DMS153 (cell line): ENCODE measurements at regions not wholly inside any gene's neighbourhood (a gene's known extent, or its start where the extent isn't known, plus 50 kb on each side); places are given as distances from the start of the nearest gene placed in this dataset.
"Not testable (repeated sequence)": the region's sequence is repeated elsewhere in the genome, so short reads cannot be mapped to it uniquely, and the experiment has no call there.

Experiments used
- DNase-seq: peaks from one replicate; lab custom pipeline; 2025; lab: John Stamatoyannopoulos, UW

DNA sequence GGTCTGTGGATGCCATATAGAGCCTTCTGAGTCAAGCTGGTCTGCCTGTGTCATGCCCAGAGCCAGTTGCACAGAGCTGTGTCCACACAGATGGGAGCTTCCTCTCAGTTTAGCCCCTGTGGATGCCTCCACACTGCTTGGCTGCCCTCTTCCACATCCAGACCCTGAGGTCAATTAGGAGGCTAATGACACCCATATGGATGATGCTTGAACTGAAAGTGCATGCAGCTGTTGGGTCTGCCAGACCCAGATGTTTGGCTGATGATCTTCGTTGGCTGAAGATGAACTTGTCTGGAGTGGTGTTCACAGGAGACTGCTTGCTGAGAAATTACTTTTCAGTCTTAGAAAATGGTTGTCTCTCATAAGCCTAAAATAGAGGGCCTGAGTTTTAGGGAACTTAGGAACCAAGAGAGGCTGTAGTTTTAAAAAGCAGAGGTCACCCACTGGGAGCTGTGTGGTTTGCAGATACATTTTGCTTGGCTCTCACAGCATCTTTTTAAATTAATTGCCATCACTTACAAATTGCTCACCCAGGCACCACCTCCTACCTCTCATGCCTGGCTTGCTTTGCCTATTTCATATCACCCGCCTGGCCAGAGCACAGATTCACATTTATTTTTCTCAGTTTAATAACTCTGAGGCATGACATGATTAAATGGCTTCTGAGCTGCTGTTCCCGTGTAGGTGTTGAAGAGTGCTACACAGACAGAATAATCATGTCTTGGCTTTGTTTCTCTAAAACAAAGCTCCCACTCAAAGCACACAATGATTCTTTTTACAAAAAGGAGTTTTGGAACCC lies 176.1 kb downstream of the MINAR1 start:
- no peak for DNase-seq

DNA sequence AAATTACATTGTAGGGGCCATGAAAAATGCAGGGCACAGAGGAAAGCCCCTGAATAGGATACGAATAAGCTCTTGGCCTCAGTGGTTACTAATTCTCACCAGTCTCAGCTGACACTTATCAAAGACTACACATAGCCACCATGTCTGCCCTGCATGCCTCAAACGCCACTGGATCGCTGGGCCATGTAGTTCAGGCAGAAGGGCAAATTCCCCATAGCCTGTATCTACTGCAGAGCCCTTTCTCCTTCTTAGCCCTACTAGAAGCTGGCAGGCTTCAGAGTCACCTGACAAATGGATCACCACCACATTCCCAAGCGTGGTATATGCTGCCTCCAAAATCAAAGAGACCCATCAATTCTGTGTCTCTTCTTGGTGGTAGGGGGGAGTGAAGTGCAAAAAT lies 177.4 kb downstream of the MINAR1 start:
- no peak for DNase-seq

DNA sequence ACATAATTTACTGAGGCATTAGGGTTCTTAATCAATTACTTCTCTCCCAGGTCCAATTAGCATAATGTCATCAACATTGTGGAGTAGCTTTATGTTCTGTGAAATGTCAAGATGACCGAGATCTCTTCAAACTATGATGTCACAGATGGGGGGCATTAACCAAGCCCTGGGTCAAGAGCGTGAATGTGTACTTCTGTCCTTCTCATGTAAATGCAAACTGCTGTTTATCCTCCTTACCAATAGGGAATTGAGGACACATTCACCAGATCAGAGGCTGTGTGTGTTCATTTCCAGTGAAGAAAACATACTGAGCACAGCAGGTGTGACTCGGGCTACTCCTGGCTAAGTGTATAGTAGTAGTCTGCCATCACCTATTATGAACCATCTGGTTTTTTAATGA lies 177.9 kb downstream of the MINAR1 start:
- no peak for DNase-seq

DNA sequence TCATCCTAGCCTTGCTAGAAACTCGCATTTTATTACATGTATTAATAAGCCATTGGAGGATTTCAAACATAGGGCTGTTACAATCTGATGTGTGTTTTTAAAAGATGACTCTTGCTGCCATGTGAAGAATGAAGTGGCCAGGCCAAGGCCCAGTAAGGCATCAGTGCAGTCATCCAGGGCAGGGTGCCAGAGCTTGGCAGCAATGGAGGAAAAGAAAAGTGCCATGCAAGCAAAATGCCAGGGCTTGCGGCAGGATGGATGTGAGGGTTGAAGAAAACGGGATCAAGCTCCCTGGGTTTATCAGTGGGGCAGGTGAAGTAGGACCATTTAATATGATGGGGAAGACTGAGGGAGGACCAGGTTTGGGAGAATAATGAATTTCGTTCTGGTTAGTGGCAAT lies 183.6 kb downstream of the MINAR1 start:
- DNase-seq: no peak

DNA sequence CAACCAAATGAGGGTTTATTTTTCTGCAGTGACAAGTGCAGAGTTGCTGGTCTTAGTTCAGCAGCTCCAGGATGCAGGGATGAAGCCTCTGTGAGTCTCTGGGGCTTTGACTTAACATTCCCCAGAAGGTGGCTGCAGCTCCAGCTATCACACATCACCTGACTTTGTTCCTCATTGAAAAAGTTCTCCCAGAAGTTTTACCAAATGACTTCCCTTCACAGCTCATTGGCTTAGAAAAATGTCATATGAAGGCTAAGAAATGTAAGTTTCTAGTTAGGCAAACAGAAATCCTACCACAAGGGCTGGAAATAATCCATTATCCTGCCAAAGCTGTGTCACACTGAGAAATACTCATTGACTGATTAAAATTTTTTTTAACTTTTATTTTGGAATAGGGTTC lies 184.9 kb downstream of the MINAR1 start:
- DNase-seq: no peak

DNA sequence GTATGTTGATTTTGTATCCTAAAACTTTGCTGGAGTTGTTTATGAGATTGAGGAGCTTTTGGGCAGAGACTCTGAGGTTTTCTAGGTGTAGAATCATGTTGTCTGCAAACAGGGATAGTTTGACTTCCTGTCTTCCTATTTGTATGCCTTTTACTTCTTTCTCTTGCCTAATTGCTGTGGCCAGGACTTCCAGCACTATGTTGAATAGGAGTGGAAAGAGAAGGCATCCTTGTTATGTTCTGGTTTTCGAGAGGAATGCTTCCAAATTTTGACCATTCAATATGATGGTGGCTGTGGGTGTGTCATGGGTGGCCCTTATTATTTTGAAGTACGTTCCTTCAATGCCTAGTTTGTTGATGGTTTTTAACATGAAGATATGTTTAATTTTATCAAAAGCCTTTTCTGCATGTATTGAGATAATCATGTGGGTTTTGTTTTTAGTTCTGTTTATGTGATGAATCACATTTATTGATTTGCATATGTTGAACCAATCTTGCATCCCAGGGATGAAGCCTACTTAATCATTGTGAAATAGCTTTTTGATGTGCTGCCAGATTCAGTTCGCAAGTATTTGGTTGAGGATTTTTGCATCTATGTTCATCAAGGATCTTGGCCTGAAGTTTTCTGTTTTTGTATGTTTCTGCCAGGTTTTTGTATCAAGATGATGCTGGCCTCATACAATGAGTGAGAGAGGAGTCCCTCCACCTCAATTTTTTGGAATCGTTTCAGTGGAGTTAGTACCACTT lies 188.1 kb downstream of the MINAR1 start:
- DNase-seq: no peak

DNA sequence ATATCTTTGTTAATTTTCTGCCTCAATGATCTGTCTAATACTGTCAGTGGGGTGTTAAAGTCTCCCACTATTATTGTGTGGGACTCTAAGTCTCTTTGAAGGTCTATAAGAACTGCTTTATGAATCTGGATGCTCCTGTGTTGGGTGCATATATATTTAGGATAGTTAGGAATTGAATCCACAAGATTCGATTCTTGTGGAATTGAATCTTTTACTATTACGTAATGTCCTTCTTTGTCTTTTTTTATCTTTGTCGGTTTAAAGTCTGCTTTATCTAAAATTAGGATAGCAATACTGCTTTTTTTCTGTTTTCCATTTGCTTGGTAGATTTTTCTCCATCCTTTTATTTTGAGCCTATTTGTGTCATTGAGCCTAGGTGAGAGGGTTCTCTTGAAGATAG lies 189.7 kb downstream of the MINAR1 start:
- not testable (repeated sequence) for DNase-seq

DNA sequence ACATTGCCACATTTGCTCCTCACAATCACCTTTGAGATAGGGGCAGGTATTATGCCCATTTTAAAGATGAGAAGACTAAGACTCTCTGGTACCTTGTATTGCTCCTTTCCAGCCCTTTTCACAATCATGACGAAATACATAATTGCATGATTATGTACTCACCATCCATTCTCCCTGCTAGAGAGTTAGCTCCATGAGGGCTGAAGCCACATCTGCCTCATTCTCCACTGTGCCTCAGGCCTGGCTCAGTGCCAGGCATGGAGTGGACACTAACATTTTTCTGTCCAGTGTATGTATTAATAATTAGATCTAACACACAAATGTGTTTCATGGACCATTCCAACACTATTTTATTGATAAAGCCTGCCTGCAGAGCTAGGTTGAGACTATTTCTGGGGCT lies 191.4 kb downstream of the MINAR1 start:
- no peak for DNase-seq

DNA sequence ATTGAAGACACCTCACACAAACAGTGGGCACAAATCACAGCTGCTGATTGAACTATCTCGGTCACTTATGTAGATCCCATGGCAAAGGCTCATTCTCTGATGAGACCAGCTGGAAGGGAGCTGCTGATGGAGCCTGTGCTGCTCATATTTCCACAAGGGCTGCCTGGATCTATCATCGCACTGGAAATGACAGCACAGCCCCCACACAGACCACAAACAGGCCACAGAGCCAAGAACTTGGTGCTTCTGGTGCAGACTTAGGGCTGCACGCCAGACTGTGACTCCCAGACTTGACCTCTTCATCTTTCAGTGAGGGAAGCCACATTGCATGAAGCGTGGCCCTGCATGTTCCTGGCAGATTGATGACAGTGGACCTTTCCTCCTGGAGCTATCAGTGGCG lies 197.6 kb downstream of the MINAR1 start:
- DNase-seq: no peak

DNA sequence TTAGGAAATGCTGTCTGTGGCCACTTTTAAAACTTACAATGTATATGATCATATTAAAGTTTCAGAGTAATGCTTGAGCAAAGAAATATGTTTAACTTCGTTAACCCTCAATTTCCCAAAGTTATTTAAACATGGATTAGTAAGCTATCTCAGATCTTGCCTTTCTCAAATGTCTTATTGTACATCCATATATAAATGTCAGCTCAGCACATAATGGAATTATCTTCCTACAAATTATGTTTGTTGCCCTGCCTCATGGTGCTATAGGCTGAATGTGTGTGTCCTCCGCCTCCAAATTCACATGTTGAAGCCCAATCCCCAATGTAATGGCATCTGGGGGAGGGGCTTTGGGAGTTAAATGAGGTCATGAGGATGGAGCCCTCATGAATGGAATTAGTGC lies 200.3 kb downstream of the MINAR1 start:
- DNase-seq: no peak

DNA sequence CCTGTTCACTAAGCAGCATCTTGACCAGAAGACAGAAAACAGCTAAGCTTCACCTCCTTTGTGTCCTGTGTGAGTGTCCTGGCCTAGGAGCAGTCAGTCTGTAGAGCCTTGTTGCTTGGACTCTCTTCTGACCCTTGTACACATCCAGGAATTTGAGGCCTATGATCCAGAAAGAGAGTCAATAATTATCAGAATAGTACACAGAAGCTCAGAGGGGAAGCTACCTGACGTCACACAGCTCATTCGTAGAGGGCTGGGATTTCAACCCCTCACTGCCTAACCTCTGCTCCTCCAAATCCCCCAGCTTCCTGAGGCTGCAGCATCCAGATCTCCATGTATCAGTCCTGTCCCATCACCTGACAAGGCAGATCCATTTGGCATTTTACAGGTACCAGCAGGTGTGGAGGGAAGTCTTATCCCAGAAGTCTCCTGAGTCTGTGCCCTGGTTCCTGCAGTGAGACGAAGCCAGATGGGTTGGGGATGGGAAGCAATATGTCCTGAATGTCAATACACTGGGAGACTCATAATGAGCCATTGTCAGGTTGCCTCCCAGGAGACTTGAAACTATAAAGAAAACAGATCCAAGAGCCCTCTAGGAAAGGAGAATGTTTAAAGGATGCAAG lies 203.1 kb downstream of the MINAR1 start:
- no peak for DNase-seq

DNA sequence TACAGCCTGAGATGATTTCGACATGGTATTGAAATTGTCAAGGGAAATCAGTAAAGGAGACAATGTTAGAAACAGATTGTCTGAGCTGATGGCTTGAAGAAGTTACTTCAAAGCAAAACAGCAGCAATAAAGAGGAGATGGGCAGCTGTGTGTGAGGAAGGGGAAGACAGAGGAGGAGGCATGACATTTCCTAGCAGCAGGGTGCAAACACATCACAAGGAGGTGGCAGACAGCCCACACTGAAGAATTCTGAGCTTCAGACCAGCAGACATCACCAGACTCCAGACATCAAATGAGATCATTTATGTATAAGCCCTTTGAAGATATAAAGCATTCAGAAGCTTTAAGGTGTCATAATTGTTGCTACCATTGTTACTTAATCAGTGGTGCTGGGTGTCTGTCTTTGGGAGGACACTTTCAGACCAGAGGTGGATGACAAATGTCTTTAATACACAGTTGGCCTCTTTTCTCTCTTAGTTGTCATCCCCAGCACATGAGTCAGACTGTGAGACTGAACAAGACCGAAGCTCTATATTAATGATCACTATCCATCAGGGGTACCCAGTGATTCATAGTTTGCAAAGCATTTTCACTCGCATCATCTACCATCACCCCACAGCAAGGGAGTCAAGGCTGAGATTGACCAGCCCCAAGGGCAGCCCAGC lies 203.9 kb downstream of the MINAR1 start:
- no peak for DNase-seq

DNA sequence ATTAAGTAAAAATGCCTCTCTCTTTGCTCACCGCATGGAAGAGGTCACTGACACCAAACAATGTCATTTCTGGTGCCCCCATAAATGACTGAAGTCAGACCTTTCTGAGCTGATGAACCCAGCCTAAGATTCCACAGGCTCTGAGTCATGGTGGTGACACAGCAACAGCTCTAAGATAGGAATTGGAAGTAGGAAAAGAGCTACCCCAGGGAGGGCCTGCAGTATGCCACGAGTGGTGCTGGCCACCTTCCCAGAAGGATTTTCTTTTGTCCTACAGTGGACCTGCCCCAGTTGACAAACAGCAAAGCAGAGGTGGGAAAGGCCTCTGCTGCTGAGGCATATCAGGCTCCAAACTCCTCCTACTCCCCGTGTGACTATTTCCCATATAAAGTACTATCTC lies 208.1 kb downstream of the MINAR1 start:
- no peak for DNase-seq

DNA sequence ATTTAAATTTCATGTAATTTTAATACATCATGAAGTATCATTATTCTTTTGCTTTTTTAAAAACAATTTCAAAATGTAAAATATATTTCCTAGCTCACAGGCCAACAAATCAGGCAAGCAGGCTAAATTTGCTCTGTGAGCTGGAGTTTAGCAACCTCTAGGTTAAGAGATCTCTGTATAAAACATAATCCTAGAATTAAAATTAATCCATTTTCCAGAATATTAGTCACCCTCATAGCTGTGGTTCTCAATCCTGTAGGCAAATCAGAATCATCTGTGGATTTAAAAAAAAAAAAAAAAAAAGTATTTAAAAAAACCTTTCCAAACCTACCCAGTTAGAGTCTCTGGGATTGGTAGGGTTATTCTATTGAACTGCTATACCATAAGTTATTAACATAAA lies 209.7 kb downstream of the MINAR1 start:
- no peak for DNase-seq

DNA sequence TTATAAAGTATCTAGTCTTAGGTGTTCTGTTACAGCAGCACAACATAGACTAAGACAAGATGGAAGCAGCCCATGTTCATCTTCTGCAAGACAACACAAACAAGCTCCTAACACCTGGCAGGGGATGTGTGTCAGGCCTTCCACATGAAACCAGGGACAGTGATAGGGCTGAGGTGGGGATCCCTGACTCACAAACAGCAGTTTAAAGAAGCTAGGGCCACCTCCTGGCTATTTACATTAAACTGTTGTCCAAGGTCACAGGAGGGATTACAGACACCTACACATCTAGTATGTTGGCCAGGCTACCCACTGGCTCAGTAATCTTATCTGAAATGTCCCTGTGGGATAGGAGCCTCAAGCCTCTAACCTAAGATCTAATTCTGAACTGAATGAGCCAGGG lies 211.3 kb downstream of the MINAR1 start:
- no peak for DNase-seq

DNA sequence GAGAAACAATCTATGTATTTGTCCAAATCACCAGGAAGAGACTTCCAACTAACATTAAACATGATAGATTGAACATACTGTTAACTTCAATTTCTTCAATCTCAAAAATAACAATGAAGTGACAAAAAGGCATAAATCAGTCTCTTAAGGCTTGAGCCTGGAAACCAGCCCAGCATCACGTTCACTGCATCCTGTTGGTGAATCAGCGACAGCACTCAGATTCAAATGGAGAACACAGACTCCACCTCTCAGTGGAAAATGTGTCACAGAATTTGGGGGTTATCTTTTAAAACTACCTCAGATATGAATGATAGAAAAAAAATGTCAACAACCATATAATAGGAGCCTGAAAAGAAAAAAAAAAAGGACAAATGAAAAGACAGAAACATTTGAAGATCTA lies 212.0 kb downstream of the MINAR1 start:
- DNase-seq: no peak

DNA sequence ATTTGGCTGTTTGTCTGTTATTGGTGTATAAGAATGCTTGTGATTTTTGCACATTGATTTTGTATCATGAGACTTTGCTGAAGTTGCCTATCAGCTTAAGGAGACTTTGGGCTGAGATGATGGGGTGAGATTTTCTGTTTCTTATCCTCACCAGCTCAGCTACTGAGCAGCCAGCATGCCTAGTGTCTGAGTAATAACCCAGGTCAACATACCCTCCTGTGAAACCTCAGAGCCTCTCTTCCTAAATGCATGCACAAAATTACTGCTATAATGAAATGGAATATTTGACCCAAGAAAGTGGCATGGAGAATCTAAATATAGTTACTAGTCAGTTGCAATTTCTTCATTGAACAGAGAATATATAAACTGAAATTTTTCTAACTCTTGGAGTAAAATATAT lies 220.8 kb downstream of the MINAR1 start:
- DNase-seq: not testable (repeated sequence)

DNA sequence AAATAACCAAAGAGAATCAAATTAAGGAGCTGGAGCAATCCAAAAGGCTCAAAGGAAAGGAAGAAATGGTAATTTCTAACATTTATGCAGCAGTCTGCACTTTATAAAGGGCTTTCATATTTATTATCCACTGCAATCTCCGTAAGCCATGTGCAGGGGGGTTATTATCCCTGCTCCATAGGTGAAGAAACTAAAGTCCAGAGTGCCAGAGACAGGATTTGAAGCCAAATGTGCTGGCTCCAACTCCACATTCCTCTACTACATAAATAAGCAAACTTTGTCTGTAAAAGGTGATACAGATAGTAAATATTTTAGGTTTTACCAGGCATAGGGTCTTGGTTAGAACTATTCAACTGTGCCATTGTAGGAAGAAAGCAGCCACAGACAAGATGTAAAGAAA lies 221.4 kb downstream of the MINAR1 start:
- DNase-seq: no peak

DNA sequence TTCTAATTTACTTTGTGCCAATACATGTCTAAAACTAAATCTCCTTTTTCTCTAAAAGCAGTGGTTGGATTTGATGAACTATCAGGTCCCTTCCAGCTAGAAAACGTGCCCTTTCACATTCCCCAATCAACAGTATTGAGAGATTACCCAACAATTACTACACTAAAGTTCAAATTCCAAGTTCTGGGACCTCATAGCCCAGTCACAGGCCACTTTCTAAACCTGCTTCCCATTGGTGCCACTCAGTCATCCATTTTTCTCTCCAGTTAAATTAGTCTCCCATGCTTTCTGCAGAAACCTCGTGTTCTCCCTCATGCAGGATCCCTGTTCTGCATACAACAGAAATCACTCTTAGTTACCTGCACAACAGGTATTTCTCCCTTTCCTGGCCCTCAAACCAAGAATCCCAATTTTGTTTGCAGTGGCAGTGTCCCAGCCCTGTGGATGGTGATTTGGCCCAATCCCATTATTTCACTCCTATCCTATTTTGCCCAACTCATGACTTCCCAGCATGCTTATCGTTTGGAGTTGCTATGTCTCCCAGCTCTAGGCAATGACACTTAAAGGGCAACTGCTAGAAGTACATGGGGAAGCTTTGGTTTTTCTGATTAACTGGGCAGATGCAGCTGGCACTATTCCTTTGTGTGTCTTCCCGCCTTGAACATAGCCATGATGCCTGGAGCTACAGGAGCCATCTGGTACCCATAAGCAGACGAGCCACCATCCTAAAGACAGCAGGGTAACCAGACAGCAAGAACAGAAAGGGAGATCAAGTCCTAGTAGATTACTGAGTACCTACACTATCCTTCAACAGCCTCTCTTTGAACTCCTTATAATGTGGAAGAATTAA lies 224.2 kb downstream of the MINAR1 start:
- DNase-seq: no peak

DNA sequence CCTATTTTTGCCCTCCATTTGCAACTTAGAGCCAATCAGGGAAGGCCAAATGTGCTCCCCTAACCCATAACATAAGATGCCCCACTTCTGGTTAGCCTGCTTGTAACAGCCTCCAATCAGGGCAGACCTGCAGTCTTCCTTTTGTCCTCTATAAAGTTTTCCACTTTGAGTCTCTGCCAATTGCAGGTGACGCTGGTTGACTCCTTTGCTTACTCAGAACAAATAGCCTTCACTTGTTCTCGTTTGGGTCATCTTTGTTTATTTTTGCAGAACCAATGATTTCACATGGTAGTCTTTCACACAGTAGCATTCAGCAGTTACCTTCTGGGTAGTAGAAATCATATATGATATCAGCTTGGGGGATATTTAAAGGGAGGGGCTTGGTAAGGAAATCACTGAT lies 225.6 kb downstream of the MINAR1 start:
- no peak for DNase-seq

DNA sequence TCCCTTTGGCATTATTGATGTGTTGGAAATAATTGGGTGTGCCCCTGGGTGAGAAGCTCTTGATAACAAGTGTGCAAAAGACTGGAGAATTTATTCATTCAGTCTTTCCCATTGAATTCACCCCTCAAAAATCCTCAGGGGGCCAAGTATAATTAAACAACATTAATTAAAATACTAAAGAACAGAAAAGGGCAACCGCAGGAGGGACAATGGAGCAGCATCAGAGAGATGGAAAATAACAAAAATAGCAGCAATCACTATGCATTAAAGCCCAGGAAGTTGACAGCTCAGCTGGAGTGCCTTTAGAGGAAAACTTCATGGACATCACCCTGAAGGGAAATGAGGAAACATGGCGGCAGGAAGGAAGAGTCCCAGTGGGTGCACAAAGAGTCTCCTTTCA lies 227.6 kb downstream of the MINAR1 start:
- no peak for DNase-seq

DNA sequence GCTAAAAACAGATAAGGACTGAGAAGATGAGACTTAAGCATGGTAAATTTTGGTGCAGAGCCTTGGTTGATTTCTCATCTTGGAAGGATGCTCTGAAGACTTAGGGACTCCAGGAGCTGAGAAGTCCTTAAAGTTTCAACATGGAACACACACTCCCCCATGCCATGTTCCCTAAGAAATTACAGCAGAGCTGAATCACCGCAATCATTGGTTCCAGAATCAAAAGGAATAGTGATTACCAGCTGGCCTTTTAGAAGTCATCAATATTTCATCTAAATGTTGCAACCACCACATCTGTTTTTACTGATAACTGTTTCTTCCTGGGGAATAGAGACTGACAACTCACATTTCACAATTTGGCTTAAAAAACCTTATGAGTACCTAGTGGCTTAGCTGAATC lies 229.3 kb downstream of the MINAR1 start:
- DNase-seq: no peak
